Activated T-cell treated with anti-CD3 and anti-CD28 coated beads, Interleukin-2, amount 50 U/mL, for 1 hour (primary cell): ENCODE measurements at regions not wholly inside any gene's neighbourhood (a gene's known extent, or its start where the extent isn't known, plus 50 kb on each side); places are given as distances from the start of the nearest gene placed in this dataset.
A peak's percentile ranks its signal among the peaks of the same experiment; 100 is the strongest.
"Not testable (repeated sequence)": the region's sequence is repeated elsewhere in the genome, so short reads cannot be mapped to it uniquely, and the experiment has no call there.

Source experiments
- DNase-seq: peaks from one replicate; pipeline ENCODE4 v3.0.0-alpha.2; 2020

GRCh38 chr15:56568466-56569167, 103.7 kb upstream of the MNS1 start:
- no peak for DNase-seq

GRCh38 chr15:56557415-56557814, 92.5 kb upstream of the MNS1 start:
- no peak for DNase-seq

GRCh38 chr15:56553486-56553885, 88.5 kb upstream of the MNS1 start:
- no peak for DNase-seq

GRCh38 chr15:56552659-56553058, 87.7 kb upstream of the MNS1 start:
- no peak for DNase-seq

GRCh38 chr15:56540570-56540969, 75.6 kb upstream of the MNS1 start:
- not testable (repeated sequence) for DNase-seq

- not testable (repeated sequence) for DNase-seq
Measured at GRCh38 chr15:56540157-56540556, 75.2 kb upstream of the MNS1 start.

- DNase-seq = no peak
Measured at GRCh38 chr15:56538901-56539545, 74.1 kb upstream of the MNS1 start.

- DNase-seq = peak; percentile 39
Measured at GRCh38 chr15:56537881-56538280, 72.9 kb upstream of the MNS1 start.

GRCh38 chr15:56534728-56535127, 69.8 kb upstream of the MNS1 start:
- no peak for DNase-seq

GRCh38 chr15:56533731-56534403, 68.9 kb upstream of the MNS1 start:
- no peak for DNase-seq

- DNase-seq = no peak
Measured at GRCh38 chr15:56532721-56533460, 68.0 kb upstream of the MNS1 start.

GRCh38 chr15:56530157-56530556, 65.2 kb upstream of the MNS1 start:
- no peak for DNase-seq

- DNase-seq = no peak
Measured at GRCh38 chr15:56528136-56528535, 63.2 kb upstream of the MNS1 start.

GRCh38 chr15:56524915-56525314, 60.0 kb upstream of the MNS1 start:
- DNase-seq = no peak

GRCh38 chr15:56523521-56523920, 58.6 kb upstream of the MNS1 start:
- no peak for DNase-seq

GRCh38 chr15:56519000-56519399, 54.1 kb upstream of the MNS1 start:
- no peak for DNase-seq
